IMR-90 (cell line): ENCODE measurements at regions not wholly inside any gene's neighbourhood (a gene's known extent, or its start where the extent isn't known, plus 50 kb on each side); places are given as distances from the start of the nearest gene placed in this dataset.

Experiments used
- ATAC-seq: fragments of 200-7000 bp; cut with Tn5 transposase; 2 replicates; pipeline ENCODE4 v1.9.1; 2020; ENCODE audit warnings: low read depth, mild to moderate bottlenecking, moderate library complexity
- BruUV-seq: library from RNA; stranded (reverse); fragments of 400-500 nt; replicated peaks from 2 replicates; lab custom pipeline; 2021; lab: Mats Ljungman, UMichigan
- CTCF ChIA-PET: fragments of 300-600 bp; formaldehyde crosslinking; extraction: SDS; loops from one replicate; lab custom pipeline; 2021; ENCODE audit warnings: antibody characterized with exemption; lab: Yijun Ruan, JAX
- POLR2A ChIA-PET: fragments of 300-600 bp; sonication (Branson Sonifier 250); formaldehyde crosslinking; loops from one replicate; lab custom pipeline; 2022; ENCODE audit warnings: antibody characterized with exemption; ENCODE audit not compliant: unreplicated experiment; lab: Charles Lee
- DNase-seq: peaks from one replicate; pipeline ENCODE4 v3.0.0; 2013
- H2AFZ ChIP-seq: replicated peaks from 2 replicates; pipeline ENCODE3; 2013; ENCODE audit warnings: low read length, mild to moderate bottlenecking; ENCODE audit not compliant: poor library complexity
- H2AK5ac ChIP-seq: 2 replicates; pipeline ENCODE4 v1.6.1; 2013; ENCODE audit warnings: low read depth, low read length, inconsistent platforms
- H2AK9ac ChIP-seq: replicated peaks from 2 replicates; pipeline ENCODE3; 2013; ENCODE audit warnings: mild to moderate bottlenecking, low read depth, low read length, moderate library complexity; ENCODE audit not compliant: poor library complexity
- H2BK120ac ChIP-seq: 2 replicates; pipeline ENCODE4 v1.6.1; 2013; ENCODE audit warnings: low read depth, low read length, inconsistent platforms
- H2BK15ac ChIP-seq: 3 replicates; pipeline ENCODE4 v1.6.1; 2013; ENCODE audit warnings: low read depth, low read length, inconsistent platforms
- H2BK20ac ChIP-seq: 2 replicates; pipeline ENCODE4 v1.6.1; 2013; ENCODE audit warnings: low read depth, mild to moderate bottlenecking, inconsistent platforms, low read length, moderate library complexity
- H2BK5ac ChIP-seq: 2 replicates; pipeline ENCODE4 v1.6.1; 2013; ENCODE audit warnings: mild to moderate bottlenecking, low read depth, low read length, inconsistent platforms; ENCODE audit not compliant: poor library complexity, severe bottlenecking
- H3K14ac ChIP-seq: replicated peaks from 2 replicates; pipeline ENCODE4 v1.6.1; 2013; ENCODE audit warnings: low read depth, low read length, inconsistent platforms
- H3K18ac ChIP-seq: 2 replicates; pipeline ENCODE4 v1.6.1; 2013; ENCODE audit warnings: low read depth, low read length, control low read depth
- H3K23ac ChIP-seq: 2 replicates; pipeline ENCODE4 v1.6.1; 2013; ENCODE audit warnings: low read depth, low read length, inconsistent platforms
- H3K27ac ChIP-seq: 2 replicates; pipeline ENCODE4 v1.5.1; 2013; ENCODE audit warnings: mild to moderate bottlenecking, control low read depth, low read length; ENCODE audit not compliant: insufficient read depth
- H3K27me3 ChIP-seq: 2 replicates; pipeline ENCODE4 v1.6.1; 2013; ENCODE audit warnings: low read length; ENCODE audit not compliant: control insufficient read depth, insufficient read depth
- H3K36me3 ChIP-seq: 2 replicates; pipeline ENCODE4 v1.6.1; 2013; ENCODE audit warnings: low read length, mixed read lengths; ENCODE audit not compliant: control insufficient read depth, insufficient read depth
- H3K4ac ChIP-seq: 2 replicates; pipeline ENCODE4 v1.6.1; 2013; ENCODE audit warnings: low read depth, low read length, inconsistent platforms
- H3K4me1 ChIP-seq: 2 replicates; pipeline ENCODE4 v1.6.1; 2013; ENCODE audit warnings: low read length, mixed read lengths; ENCODE audit not compliant: control insufficient read depth, insufficient read depth
- H3K4me2 ChIP-seq: 2 replicates; pipeline ENCODE4 v1.6.1; 2013; ENCODE audit warnings: low read depth, mild to moderate bottlenecking, control low read depth, low read length, moderate library complexity
- H3K4me3 ChIP-seq: 2 replicates; pipeline ENCODE4 v1.5.1; 2013; ENCODE audit warnings: low read depth, mild to moderate bottlenecking, control low read depth, low read length, moderate library complexity; ENCODE audit not compliant: insufficient read depth
- H3K56ac ChIP-seq: 2 replicates; pipeline ENCODE4 v1.6.1; 2013; ENCODE audit warnings: low read length, inconsistent platforms; ENCODE audit not compliant: insufficient read depth; ENCODE audit errors: extremely low read depth
- H3K79me1 ChIP-seq, 2 experiments: 2 replicates each; pipeline ENCODE4 v1.6.1; 2013; ENCODE audit warnings: low read length in 2 of 2, inconsistent platforms in 1 of 2, low read depth in 1 of 2
- H3K9ac ChIP-seq: 2 replicates; pipeline ENCODE4 v1.6.1; 2013; ENCODE audit warnings: low read depth, low read length, control low read depth
- H3K9me1 ChIP-seq: 2 replicates; pipeline ENCODE4 v1.6.1; 2013; ENCODE audit warnings: low read length, inconsistent platforms; ENCODE audit not compliant: insufficient read depth
- H3K9me3 ChIP-seq: 2 replicates; pipeline ENCODE4 v1.6.1; 2013; ENCODE audit warnings: low read length; ENCODE audit not compliant: control insufficient read depth, insufficient read depth
- H4K20me1 ChIP-seq: 2 replicates; pipeline ENCODE4 v1.6.1; 2013; ENCODE audit warnings: low read length, inconsistent platforms; ENCODE audit not compliant: insufficient read depth
- H4K5ac ChIP-seq: 2 replicates; pipeline ENCODE4 v1.6.1; 2013; ENCODE audit warnings: mild to moderate bottlenecking, low read depth, low read length, control low read depth
- H4K8ac ChIP-seq, 2 experiments: 2 replicates each; pipeline ENCODE4 v1.6.1; 2013; ENCODE audit warnings: low read depth in 2 of 2, low read length in 2 of 2, control low read depth in 1 of 2, inconsistent platforms in 1 of 2
- H4K91ac ChIP-seq: 2 replicates; pipeline ENCODE4 v1.6.1; 2013; ENCODE audit warnings: low read depth, low read length, inconsistent platforms; ENCODE audit not compliant: insufficient read depth
- CEBPB ChIP-seq: IDR thresholded peaks from 2 replicates; pipeline ENCODE4 v1.6.1; 2012; ENCODE audit warnings: low read depth, low read length, improper control_type of control experiment
- RFX5 ChIP-seq: IDR thresholded peaks from 2 replicates; pipeline ENCODE4 v1.8.0; 2012; ENCODE audit warnings: low read depth, mild to moderate bottlenecking, low read length, moderate library complexity
- WGBS, 2 experiments: methylation state at CpG; one replicate each; pipeline versions ENCODE4 v1.1.5 to v1.1.7; 2013; ENCODE audit warnings: missing lambda C conversion rate in 2 of 2; ENCODE audit not compliant: insufficient read length in 1 of 2; ENCODE audit errors: extremely low coverage in 2 of 2; 5-methylcytosine and 5-hydroxymethylcytosine counted together
- dilution Hi-C: fragments of 300-500 bp; cut with HindIII; formaldehyde crosslinking; loops from one replicate; pipeline ENCODE4 v1.14.3; 2018; ENCODE audit warnings: low sequenced_read_pairs; ENCODE audit not compliant: unreplicated experiment
- in situ Hi-C: fragments of 300-500 bp; cut with MboI; formaldehyde crosslinking; loops from 3 replicates; pipeline ENCODE4 v1.14.3; 2019; ENCODE audit warnings: low sequenced_read_pairs, inconsistent platforms, mixed read lengths
- intact Hi-C: fragments of 100-400 bp; cut with micrococcal nuclease; formaldehyde crosslinking; loops from 2 replicates; pipeline ENCODE4 v1.10.0; 2022
- TF ChIP-seq, protein P1 (sequence below): fragments of 150-350 bp; IDR thresholded peaks from 2 replicates; pipeline ENCODE4 v1.6.1; 2017; ENCODE audit warnings: mild to moderate bottlenecking, antibody characterized with exemption, low read length, low read depth

DNA sequence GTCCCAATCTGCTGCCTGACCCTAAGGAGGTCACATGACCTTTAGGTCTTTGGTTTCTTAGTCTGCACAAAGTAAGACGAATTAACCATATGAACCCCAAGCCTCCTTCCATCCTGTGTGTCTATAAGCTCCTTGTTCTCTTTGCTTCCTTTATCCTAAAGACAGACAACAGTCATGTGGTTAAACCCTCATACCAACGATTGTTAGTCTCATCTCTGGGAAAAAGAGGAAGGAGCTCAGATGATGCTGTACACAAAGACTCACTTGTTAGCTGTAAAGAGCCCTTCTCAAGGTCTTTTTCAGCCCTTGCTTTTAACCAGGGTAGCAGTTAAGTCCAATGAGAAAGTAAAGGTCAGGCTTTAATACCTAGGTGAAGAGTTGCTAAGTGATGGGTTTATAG, 443.7 kb downstream of the TNS1 start:
- H3K4ac ChIP-seq = no peak overlapping the region
- H3K27me3 ChIP-seq = peaks cover 7% of the 10 kb centered on the region
- H3K9ac ChIP-seq = no peak overlapping the region
- DNase-seq (no peak), ATAC-seq (no peak)
- H2AK9ac ChIP-seq = no peak overlapping the region
- H4K8ac ChIP-seq = no peak overlapping the region
- no peaks in the 10 kb centered on the region for H3K36me3 ChIP-seq
- dilution Hi-C loops (no loop called here), intact Hi-C loops (no loop called here), in situ Hi-C loops (no loop called here)
- H4K91ac ChIP-seq = no peak overlapping the region
- H3K56ac ChIP-seq = no peak overlapping the region
- no peak for TF ChIP-seq RFX5
- no peak for TF ChIP-seq CEBPB
- TF ChIP-seq, protein P1, sequence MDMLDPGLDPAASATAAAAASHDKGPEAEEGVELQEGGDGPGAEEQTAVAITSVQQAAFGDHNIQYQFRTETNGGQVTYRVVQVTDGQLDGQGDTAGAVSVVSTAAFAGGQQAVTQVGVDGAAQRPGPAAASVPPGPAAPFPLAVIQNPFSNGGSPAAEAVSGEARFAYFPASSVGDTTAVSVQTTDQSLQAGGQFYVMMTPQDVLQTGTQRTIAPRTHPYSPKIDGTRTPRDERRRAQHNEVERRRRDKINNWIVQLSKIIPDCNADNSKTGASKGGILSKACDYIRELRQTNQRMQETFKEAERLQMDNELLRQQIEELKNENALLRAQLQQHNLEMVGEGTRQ = 0 out of 2 replicates have a peak, but pooled peaks have one; percentile 3
- H4K20me1 ChIP-seq = no peaks in the 10 kb centered on the region
- H2BK5ac ChIP-seq = no peak overlapping the region
- H3K18ac ChIP-seq = no peak overlapping the region
- ChIA-PET POLR2A (no interaction called here), CTCF (no interaction called here)
- no TSS peak for BruUV-seq
- no peaks in the 10 kb centered on the region for H3K79me1 ChIP-seq
- no peak overlapping the region for H3K4me3 ChIP-seq
- no peak overlapping the region for H3K4me2 ChIP-seq
- H3K14ac ChIP-seq = no peak overlapping the region
- H2AK5ac ChIP-seq = no peak overlapping the region
- WGBS, 2 experiments = no CpG with 5 or more reads among the region's 2 CpGs
- H3K23ac ChIP-seq = no peak overlapping the region
- no peak overlapping the region for H2AFZ ChIP-seq
- peaks cover 3% of the 10 kb centered on the region for H3K9me3 ChIP-seq
- no peak overlapping the region for H4K5ac ChIP-seq
- no peak overlapping the region for H3K27ac ChIP-seq
- peaks cover 7% of the 10 kb centered on the region; the same call in 1 of the 2 replicates for H3K4me1 ChIP-seq
- H2BK15ac ChIP-seq = no peak overlapping the region; the same call in 2 of the 3 replicates
- no peak overlapping the region for H2BK20ac ChIP-seq
- H3K9me1 ChIP-seq = no peaks in the 10 kb centered on the region; the same call in 1 of the 2 replicates
- no peak overlapping the region for H2BK120ac ChIP-seq
